ENCODE measurements at regions not wholly inside any gene's neighbourhood (a gene's known extent, or its start where the extent isn't known, plus 50 kb on each side); places are given as distances from the start of the nearest gene placed in this dataset.

GRCh38 chr13:47218611-47219010 is 321.8 kb upstream of the HTR2A start:
- Histone ChIP-seq H3K27me3 (ENCODE audit: control insufficient read depth, extremely low read depth, insufficient read depth, low read length) (no peaks in the 10 kb centered on the region), H2AFZ (ENCODE audit: control insufficient read depth, low read length) (no peak overlapping the region), H3K79me2 (ENCODE audit: control insufficient read depth, insufficient read depth, low read length) (no peaks in the 10 kb centered on the region), H3K36me3 (ENCODE audit: control insufficient read depth in 2 of 2, extremely low read depth in 1 of 2, insufficient read depth in 2 of 2, low read length in 2 of 2) (no peaks in the 10 kb centered on the region), H3K4me3 (ENCODE audit: control insufficient read depth in 2 of 3, extremely low read depth in 1 of 3, insufficient read depth in 2 of 3, low read depth in 1 of 3, low read length in 3 of 3) (no peak overlapping the region), H3K9me3 (ENCODE audit: control insufficient read depth, low read depth, low read length) (no peaks in the 10 kb centered on the region), H3K4me1 (ENCODE audit: control insufficient read depth, extremely low read depth, insufficient read depth, low read length) (peaks cover 13% of the 10 kb centered on the region), H3K27ac (ENCODE audit: control insufficient read depth, insufficient read depth, low read length) (no peak overlapping the region), H3K4me2 (ENCODE audit: control insufficient read depth, extremely low read depth, insufficient read depth, low read depth, low read length) (no peak overlapping the region), H3K9me1 (ENCODE audit: control insufficient read depth, extremely low read depth, insufficient read depth, low read length) (no peaks in the 10 kb centered on the region), H3K9ac (ENCODE audit: control insufficient read depth, extremely low read depth, insufficient read depth, low read length) (no peak overlapping the region), H4K20me1 (ENCODE audit: control insufficient read depth, extremely low read depth, insufficient read depth, low read length) (no peaks in the 10 kb centered on the region)
- peak; percentile 44 for FAIRE-seq
- peak; percentile 35 for DNase-seq (ENCODE audit: low read depth, low spot score)
- dilution Hi-C loops (cut with MboI; ENCODE audit: extremely low pct_ligation_motif_present, low sequenced_read_pairs) = no loop called here
- no peak for TF ChIP-seq EZH2 (IDR thresholded peaks at IDR 0.05; ENCODE audit: low read length)
- TF ChIP-seq CTCF (optimal IDR thresholded peaks at IDR 0.05 in 1 of 3, IDR thresholded peaks at IDR 0.05 in 1 of 3, conservative IDR thresholded peaks at IDR 0.05 in 1 of 3; ENCODE audit: extremely low read depth in 1 of 3, insufficient read depth in 2 of 3, low read length in 3 of 3) = no peak

GRCh38 chr13:47216176-47216822 is 319.4 kb upstream of the HTR2A start:
- peak overlapping the region; percentile 73 for H3K27ac ChIP-seq (ENCODE audit: control insufficient read depth, insufficient read depth, low read length)
- peak overlapping the region in 1 of 3 experiments; percentile 39 for H3K4me3 ChIP-seq (ENCODE audit: control insufficient read depth in 2 of 3, extremely low read depth in 1 of 3, insufficient read depth in 2 of 3, low read depth in 1 of 3, low read length in 3 of 3)
- dilution Hi-C loops (cut with MboI; ENCODE audit: extremely low pct_ligation_motif_present, low sequenced_read_pairs) = no loop called here
- DNase-seq (ENCODE audit: low read depth, low spot score) (peak; percentile 60), FAIRE-seq (peak; percentile 89)
- H3K9me3 ChIP-seq (ENCODE audit: control insufficient read depth, low read depth, low read length) = no peaks in the 10 kb centered on the region
- H3K4me2 ChIP-seq (ENCODE audit: control insufficient read depth, extremely low read depth, insufficient read depth, low read depth, low read length) = peak overlapping the region; percentile 62
- H3K4me1 ChIP-seq (ENCODE audit: control insufficient read depth, extremely low read depth, insufficient read depth, low read length) = peaks cover 16% of the 10 kb centered on the region
- H3K9me1 ChIP-seq (ENCODE audit: control insufficient read depth, extremely low read depth, insufficient read depth, low read length) = no peaks in the 10 kb centered on the region
- H3K36me3 ChIP-seq (ENCODE audit: control insufficient read depth in 2 of 2, extremely low read depth in 1 of 2, insufficient read depth in 2 of 2, low read length in 2 of 2) = no peaks in the 10 kb centered on the region
- no peaks in the 10 kb centered on the region for H3K79me2 ChIP-seq (ENCODE audit: control insufficient read depth, insufficient read depth, low read length)
- H3K27me3 ChIP-seq (ENCODE audit: control insufficient read depth, extremely low read depth, insufficient read depth, low read length) = no peaks in the 10 kb centered on the region
- H3K9ac ChIP-seq (ENCODE audit: control insufficient read depth, extremely low read depth, insufficient read depth, low read length) = peak overlapping the region; percentile 31
- H2AFZ ChIP-seq (ENCODE audit: control insufficient read depth, low read length) = no peak overlapping the region
- TF ChIP-seq CTCF (optimal IDR thresholded peaks at IDR 0.05 in 1 of 3, IDR thresholded peaks at IDR 0.05 in 1 of 3, conservative IDR thresholded peaks at IDR 0.05 in 1 of 3; ENCODE audit: extremely low read depth in 1 of 3, insufficient read depth in 2 of 3, low read length in 3 of 3) (no peak), EZH2 (IDR thresholded peaks at IDR 0.05; ENCODE audit: low read length) (no peak)
- no peaks in the 10 kb centered on the region for H4K20me1 ChIP-seq (ENCODE audit: control insufficient read depth, extremely low read depth, insufficient read depth, low read length)
